Smooth muscle cell (in vitro differentiated cells): ENCODE measurements at regions not wholly inside any gene's neighbourhood (a gene's known extent, or its start where the extent isn't known, plus 50 kb on each side); places are given as distances from the start of the nearest gene placed in this dataset.
A peak's percentile ranks its signal among the peaks of the same experiment; 100 is the strongest.

Source experiments
- DNase-seq: peaks from one replicate; lab custom pipeline; 2025; ENCODE audit not compliant: unreplicated experiment; lab: John Stamatoyannopoulos, UW
- H2AFZ ChIP-seq: fragments of 200-600 bp; sonication (generic); 2 replicates; pipeline ENCODE4 v1.6.0; 2016; ENCODE audit warnings: antibody characterized with exemption, low read depth, mild to moderate bottlenecking
- H3F3A ChIP-seq: fragments of 200-600 bp; sonication (generic); 2 replicates; pipeline ENCODE4 v1.6.0; 2017; ENCODE audit warnings: antibody characterized with exemption, low read depth
- H3K27ac ChIP-seq: fragments of 200-600 bp; sonication (generic); 2 replicates; pipeline ENCODE4 v1.5.1; 2016; ENCODE audit warnings: low read depth, mild to moderate bottlenecking
- H3K27me3 ChIP-seq: fragments of 200-600 bp; sonication (generic); 2 replicates; pipeline ENCODE4 v1.6.1; 2016; ENCODE audit warnings: low read depth, mild to moderate bottlenecking
- H3K36me3 ChIP-seq: fragments of 200-600 bp; sonication (generic); 2 replicates; pipeline ENCODE4 v1.5.1; 2016; ENCODE audit warnings: low read depth
- H3K4me1 ChIP-seq: fragments of 200-600 bp; sonication (generic); 2 replicates; pipeline ENCODE4 v1.5.1; 2016; ENCODE audit warnings: low read depth
- H3K4me2 ChIP-seq: fragments of 200-600 bp; sonication (generic); 2 replicates; pipeline ENCODE4 v1.6.0; 2016; ENCODE audit warnings: mild to moderate bottlenecking
- H3K4me3 ChIP-seq: fragments of 200-600 bp; sonication (generic); 2 replicates; pipeline ENCODE4 v1.5.1; 2016; ENCODE audit warnings: mild to moderate bottlenecking
- H3K79me2 ChIP-seq: fragments of 200-600 bp; sonication (generic); 2 replicates; pipeline ENCODE4 v1.6.0; 2016; ENCODE audit warnings: low read depth, mild to moderate bottlenecking
- H3K9ac ChIP-seq: fragments of 200-600 bp; sonication (generic); 2 replicates; pipeline ENCODE4 v1.6.0; 2016; ENCODE audit warnings: low read depth
- H3K9me3 ChIP-seq: fragments of 200-600 bp; sonication (generic); replicated peaks from 2 replicates; pipeline ENCODE4 v1.5.1; 2016; ENCODE audit warnings: low read depth
- H4K20me1 ChIP-seq: fragments of 200-600 bp; sonication (generic); 2 replicates; pipeline ENCODE4 v1.6.0; 2016; ENCODE audit warnings: low read depth
- CTCF ChIP-seq: fragments of 200-600 bp; sonication (generic); IDR thresholded peaks from 2 replicates; pipeline ENCODE4 v1.5.1; 2017; ENCODE audit warnings: borderline replicate concordance, mild to moderate bottlenecking, antibody characterized with exemption; ENCODE audit not compliant: insufficient read depth, poor library complexity, severe bottlenecking
- WGBS: methylation state at CpG from one replicate; pipeline ENCODE4 v1.1.7; 2016; ENCODE audit warnings: low lambda C conversion rate; 5-methylcytosine and 5-hydroxymethylcytosine counted together

- Histone ChIP-seq H3K4me1 (no peaks in the 10 kb centered on the region), H3K4me2 (no peak overlapping the region), H4K20me1 (no peaks in the 10 kb centered on the region), H3F3A (no peaks in the 10 kb centered on the region), H3K79me2 (no peaks in the 10 kb centered on the region), H2AFZ (no peak overlapping the region), H3K27ac (no peak overlapping the region), H3K4me3 (no peak overlapping the region), H3K36me3 (no peaks in the 10 kb centered on the region), H3K9me3 (no peaks in the 10 kb centered on the region), H3K27me3 (no peaks in the 10 kb centered on the region), H3K9ac (no peak overlapping the region)
- WGBS, result 15% methylated on average over 2 of the region's 2 CpGs
- no peak for DNase-seq
- TF ChIP-seq CTCF, result peak; percentile 68
Measured at GRCh38 chr13:62357887-62358645, 942.4 kb upstream of the PCDH20 start.

GRCh38 chr13:62356977-62357376, 941.3 kb upstream of the PCDH20 start:
- no peak for TF ChIP-seq CTCF
- no peaks in the 10 kb centered on the region for H3K4me1 ChIP-seq
- WGBS, result 59% methylated on average over 1 of the region's 1 CpG

GRCh38 chr13:62337109-62337880, 921.6 kb upstream of the PCDH20 start:
- 65% methylated on average over 2 of the region's 2 CpGs for WGBS
- H3K4me3 ChIP-seq, result no peak overlapping the region
- no peak overlapping the region for H3K27ac ChIP-seq
- no peaks in the 10 kb centered on the region for H4K20me1 ChIP-seq
- TF ChIP-seq CTCF, result no peak
- H3K9ac ChIP-seq, result no peak overlapping the region
- H3F3A ChIP-seq, result no peaks in the 10 kb centered on the region
- H3K79me2 ChIP-seq, result no peaks in the 10 kb centered on the region
- H3K27me3 ChIP-seq, result no peaks in the 10 kb centered on the region
- H3K36me3 ChIP-seq, result no peaks in the 10 kb centered on the region
- H3K4me2 ChIP-seq, result no peak overlapping the region
- no peaks in the 10 kb centered on the region for H3K9me3 ChIP-seq
- H3K4me1 ChIP-seq, result no peaks in the 10 kb centered on the region
- no peak for DNase-seq
- no peak overlapping the region for H2AFZ ChIP-seq

More at GRCh38 chr13:62356977-62357376, 941.3 kb upstream of the PCDH20 start:
- H3K36me3 ChIP-seq, result no peaks in the 10 kb centered on the region
- no peak overlapping the region for H3K9ac ChIP-seq
- no peak overlapping the region for H2AFZ ChIP-seq
- no peaks in the 10 kb centered on the region for H3K9me3 ChIP-seq
- H3K4me2 ChIP-seq, result no peak overlapping the region
- DNase-seq, result no peak
- no peaks in the 10 kb centered on the region for H4K20me1 ChIP-seq
- no peaks in the 10 kb centered on the region for H3K27me3 ChIP-seq
- no peaks in the 10 kb centered on the region for H3K79me2 ChIP-seq
- H3K27ac ChIP-seq, result no peak overlapping the region
- H3K4me3 ChIP-seq, result no peak overlapping the region
- no peaks in the 10 kb centered on the region for H3F3A ChIP-seq
